ENCODE measurements at regions not wholly inside any gene's neighbourhood (a gene's known extent, or its start where the extent isn't known, plus 50 kb on each side); places are given as distances from the start of the nearest gene placed in this dataset.

- Mint-ChIP-seq H3K27ac (ENCODE audit: unreplicated experiment) (no peak overlapping the region), H3K9me3 (ENCODE audit: unreplicated experiment) (peaks cover 20% of the 10 kb centered on the region), H3K36me3 (ENCODE audit: low read depth, unreplicated experiment) (peaks cover 4% of the 10 kb centered on the region), H3K27me3 (ENCODE audit: low read depth, unreplicated experiment) (no peaks in the 10 kb centered on the region), H3K4me3 (ENCODE audit: unreplicated experiment) (no peak overlapping the region), H3K4me1 (ENCODE audit: low read depth, unreplicated experiment) (no peaks in the 10 kb centered on the region)
- H4K20me1 ChIP-seq (ENCODE audit: insufficient read depth, low read length), result no peaks in the 10 kb centered on the region
- DNase-seq (ENCODE audit: low read depth) (no peak), FAIRE-seq (no peak)
- H3K4me1 ChIP-seq (ENCODE audit: insufficient read depth, low read length), result no peaks in the 10 kb centered on the region
- no peak overlapping the region for H3K4me2 ChIP-seq (ENCODE audit: low read length)
- no peaks in the 10 kb centered on the region for H3K27me3 ChIP-seq (ENCODE audit: insufficient read depth, low read length)
- no peaks in the 10 kb centered on the region for H3K36me3 ChIP-seq (ENCODE audit: insufficient read depth, low read length)
- no peak for TF ChIP-seq CTCF (IDR thresholded peaks at IDR 0.05; ENCODE audit: insufficient read depth, low read depth, low read length)
- no peak for TF ChIP-seq EZH2 (IDR thresholded peaks at IDR 0.05; ENCODE audit: insufficient read depth, low read length)
- no peak overlapping the region for H3K27ac ChIP-seq (ENCODE audit: low read depth, low read length)
- no peak overlapping the region for H2AFZ ChIP-seq (ENCODE audit: low read depth, low read length)
- H3K79me2 ChIP-seq (ENCODE audit: insufficient read depth, low read length), result no peaks in the 10 kb centered on the region
- no peak overlapping the region for H3K9ac ChIP-seq (ENCODE audit: low read length)
- H3K9me3 ChIP-seq (ENCODE audit: insufficient read depth, low read depth, low read length), result peaks cover 21% of the 10 kb centered on the region
- no peak overlapping the region for H3K4me3 ChIP-seq (ENCODE audit: insufficient read depth, low read depth, low read length)
These were observed 215.4 kb downstream of the SNRPN start for GRCh38 chr15:25170113-25170731.

DNA sequence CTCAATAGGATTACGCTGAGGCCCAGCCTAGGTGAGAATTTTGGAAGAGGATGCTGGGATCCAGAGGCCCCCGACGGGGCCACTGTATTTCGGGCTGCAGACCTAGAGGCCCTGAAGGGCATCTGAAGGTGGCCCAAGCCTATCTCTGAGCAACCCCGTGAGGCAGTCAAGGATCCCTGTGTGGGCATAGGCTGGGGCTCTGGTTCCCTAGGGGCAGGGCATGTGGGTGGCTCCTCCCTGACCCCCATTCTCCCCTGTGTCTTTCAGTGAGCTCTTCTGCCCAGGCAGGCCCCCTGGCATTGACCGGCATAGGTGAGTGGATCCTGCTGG is 216.0 kb downstream of the SNRPN start:
- no peaks in the 10 kb centered on the region for H3K4me1 Mint-ChIP-seq (ENCODE audit: low read depth, unreplicated experiment)
- DNase-seq (ENCODE audit: low read depth), result no peak

More for the DNA sequence above, 216.0 kb downstream of the SNRPN start:
- Mint-ChIP-seq H3K9me3 (ENCODE audit: unreplicated experiment) (peaks cover 20% of the 10 kb centered on the region), H3K27ac (ENCODE audit: unreplicated experiment) (no peak overlapping the region), H3K36me3 (ENCODE audit: low read depth, unreplicated experiment) (peaks cover 4% of the 10 kb centered on the region), H3K27me3 (ENCODE audit: low read depth, unreplicated experiment) (no peaks in the 10 kb centered on the region), H3K4me3 (ENCODE audit: unreplicated experiment) (no peak overlapping the region)
- Histone ChIP-seq H3K27me3 (ENCODE audit: insufficient read depth, low read length) (no peaks in the 10 kb centered on the region), H2AFZ (ENCODE audit: low read depth, low read length) (no peak overlapping the region), H3K79me2 (ENCODE audit: insufficient read depth, low read length) (no peaks in the 10 kb centered on the region), H3K9ac (ENCODE audit: low read length) (no peak overlapping the region), H3K4me1 (ENCODE audit: insufficient read depth, low read length) (no peaks in the 10 kb centered on the region), H4K20me1 (ENCODE audit: insufficient read depth, low read length) (no peaks in the 10 kb centered on the region), H3K4me3 (ENCODE audit: insufficient read depth, low read depth, low read length) (no peak overlapping the region), H3K27ac (ENCODE audit: low read depth, low read length) (no peak overlapping the region), H3K4me2 (ENCODE audit: low read length) (no peak overlapping the region), H3K36me3 (ENCODE audit: insufficient read depth, low read length) (no peaks in the 10 kb centered on the region), H3K9me3 (ENCODE audit: insufficient read depth, low read depth, low read length) (peaks cover 24% of the 10 kb centered on the region)
- TF ChIP-seq EZH2 (IDR thresholded peaks at IDR 0.05; ENCODE audit: insufficient read depth, low read length), result no peak
- no peak for TF ChIP-seq CTCF (IDR thresholded peaks at IDR 0.05; ENCODE audit: insufficient read depth, low read depth, low read length)
- no peak for FAIRE-seq

All from astrocyte (in vitro differentiated cells and primary cell).